ENCODE measurements at regions not wholly inside any gene's neighbourhood (a gene's known extent, or its start where the extent isn't known, plus 50 kb on each side); places are given as distances from the start of the nearest gene placed in this dataset.

DNA sequence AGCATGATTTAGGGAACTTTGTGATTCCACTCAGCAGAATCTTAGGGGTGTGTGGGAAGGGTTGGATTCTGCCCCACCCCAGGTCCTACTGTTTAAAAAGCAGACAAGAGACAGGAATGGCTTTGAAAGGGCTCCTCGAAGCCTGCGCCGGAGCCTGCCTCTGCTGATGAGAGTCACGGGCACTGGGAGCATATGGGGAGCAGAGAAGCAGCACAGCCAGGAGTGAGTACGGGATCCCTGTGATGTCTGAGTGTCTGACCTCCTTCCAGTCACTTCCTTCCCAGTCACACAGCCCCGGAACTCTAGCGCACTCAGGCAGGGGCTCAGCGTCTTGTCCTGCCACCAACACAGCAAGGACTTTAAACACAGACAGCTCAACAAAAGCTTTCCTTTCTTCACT lies 514.9 kb upstream of the DPP6 start:
- intact Hi-C loops (cut with micrococcal nuclease; ENCODE audit: unreplicated experiment): no loop called here
- H3K27me3 ChIP-seq (replicated peaks; ENCODE audit: insufficient read depth, low read depth, low read length, poor library complexity): no peaks in the 10 kb centered on the region
- no peak for TF ChIP-seq EZH2 (IDR thresholded peaks at IDR 0.05; ENCODE audit: borderline replicate concordance, low read depth, low read length, poor library complexity, severe bottlenecking)
- TF ChIP-seq, protein P1, sequence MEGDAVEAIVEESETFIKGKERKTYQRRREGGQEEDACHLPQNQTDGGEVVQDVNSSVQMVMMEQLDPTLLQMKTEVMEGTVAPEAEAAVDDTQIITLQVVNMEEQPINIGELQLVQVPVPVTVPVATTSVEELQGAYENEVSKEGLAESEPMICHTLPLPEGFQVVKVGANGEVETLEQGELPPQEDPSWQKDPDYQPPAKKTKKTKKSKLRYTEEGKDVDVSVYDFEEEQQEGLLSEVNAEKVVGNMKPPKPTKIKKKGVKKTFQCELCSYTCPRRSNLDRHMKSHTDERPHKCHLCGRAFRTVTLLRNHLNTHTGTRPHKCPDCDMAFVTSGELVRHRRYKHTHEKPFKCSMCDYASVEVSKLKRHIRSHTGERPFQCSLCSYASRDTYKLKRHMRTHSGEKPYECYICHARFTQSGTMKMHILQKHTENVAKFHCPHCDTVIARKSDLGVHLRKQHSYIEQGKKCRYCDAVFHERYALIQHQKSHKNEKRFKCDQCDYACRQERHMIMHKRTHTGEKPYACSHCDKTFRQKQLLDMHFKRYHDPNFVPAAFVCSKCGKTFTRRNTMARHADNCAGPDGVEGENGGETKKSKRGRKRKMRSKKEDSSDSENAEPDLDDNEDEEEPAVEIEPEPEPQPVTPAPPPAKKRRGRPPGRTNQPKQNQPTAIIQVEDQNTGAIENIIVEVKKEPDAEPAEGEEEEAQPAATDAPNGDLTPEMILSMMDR (conservative IDR thresholded peaks at IDR 0.05; ENCODE audit: low read depth, low read length): no peak
- H3K9me3 ChIP-seq (ENCODE audit: low read depth, low read length, poor library complexity, severe bottlenecking): peaks cover 9% of the 10 kb centered on the region
- no peak for DNase-seq (ENCODE audit: low spot score)
- CTCF ChIA-PET: no interaction called here
- no peaks in the 10 kb centered on the region for H3K36me3 ChIP-seq (ENCODE audit: insufficient read depth, low read length, poor library complexity, severe bottlenecking)
- no peak overlapping the region for H3K4me3 ChIP-seq (ENCODE audit: low read depth, low read length, poor library complexity, severe bottlenecking)
- no TSS peak for BruUV-seq (replicated peaks)
- POLR2A ChIA-PET (ENCODE audit: low non-redundant PET): no interaction called here
- no peaks in the 10 kb centered on the region for H3K4me1 ChIP-seq (ENCODE audit: insufficient read depth, low read length, poor library complexity, severe bottlenecking)
- H3K27ac ChIP-seq (ENCODE audit: low read depth, low read length, poor library complexity, severe bottlenecking): no peak overlapping the region

DNA sequence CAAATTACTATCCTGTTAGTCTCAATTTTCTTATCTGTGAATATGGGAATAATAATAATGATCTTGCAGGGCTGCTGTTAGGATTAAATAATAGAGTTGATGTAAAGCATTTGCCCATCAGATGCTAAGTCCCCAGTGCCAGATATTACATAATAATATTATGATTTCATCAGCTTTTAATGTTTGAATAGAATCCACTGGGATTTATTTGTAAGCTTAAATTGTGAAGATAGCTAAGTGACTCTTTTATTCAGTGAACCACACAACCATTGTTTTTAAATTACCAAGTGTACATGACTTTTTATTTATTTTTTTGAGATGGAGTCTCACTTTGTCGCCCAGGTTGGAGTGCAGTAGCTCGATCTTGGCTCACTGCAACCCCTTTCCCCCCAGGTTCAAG lies 510.3 kb upstream of the DPP6 start:
- no peaks in the 10 kb centered on the region for H3K36me3 ChIP-seq (ENCODE audit: insufficient read depth, low read length, poor library complexity, severe bottlenecking)
- H3K27ac ChIP-seq (ENCODE audit: low read depth, low read length, poor library complexity, severe bottlenecking): no peak overlapping the region
- no TSS peak for BruUV-seq (replicated peaks)
- intact Hi-C loops (cut with micrococcal nuclease; ENCODE audit: unreplicated experiment): no loop called here
- H3K4me1 ChIP-seq (ENCODE audit: insufficient read depth, low read length, poor library complexity, severe bottlenecking): no peaks in the 10 kb centered on the region
- H3K9me3 ChIP-seq (ENCODE audit: low read depth, low read length, poor library complexity, severe bottlenecking): peaks cover 9% of the 10 kb centered on the region
- no peak for DNase-seq (ENCODE audit: low spot score)
- H3K4me3 ChIP-seq (ENCODE audit: low read depth, low read length, poor library complexity, severe bottlenecking): no peak overlapping the region
- H3K27me3 ChIP-seq (replicated peaks; ENCODE audit: insufficient read depth, low read depth, low read length, poor library complexity): no peaks in the 10 kb centered on the region
- POLR2A ChIA-PET (ENCODE audit: low non-redundant PET): no interaction called here
- TF ChIP-seq, protein P1 (conservative IDR thresholded peaks at IDR 0.05; ENCODE audit: low read depth, low read length): no peak
- TF ChIP-seq EZH2 (IDR thresholded peaks at IDR 0.05; ENCODE audit: borderline replicate concordance, low read depth, low read length, poor library complexity, severe bottlenecking): no peak
- CTCF ChIA-PET: no interaction called here

DNA sequence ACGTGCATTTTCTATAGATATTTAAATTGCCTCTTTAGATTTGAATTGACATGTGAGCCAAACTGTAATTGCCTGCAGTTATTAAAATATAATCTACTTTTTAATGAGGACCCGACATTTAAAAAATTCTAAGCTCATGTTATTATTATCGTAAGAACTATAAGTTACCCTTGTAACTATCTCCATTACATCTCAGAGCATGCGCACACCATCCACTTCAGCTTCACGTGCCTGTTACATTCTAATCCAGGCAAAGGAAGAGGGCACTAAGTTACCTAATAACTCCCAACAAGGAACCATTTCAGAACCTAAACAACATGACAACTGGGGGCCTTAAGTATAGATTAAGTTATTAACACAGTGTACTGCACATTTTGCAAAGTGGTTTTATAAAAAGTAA lies 509.0 kb upstream of the DPP6 start:
- Histone ChIP-seq H3K4me3 (ENCODE audit: low read depth, low read length, poor library complexity, severe bottlenecking) (no peak overlapping the region), H3K9me3 (ENCODE audit: low read depth, low read length, poor library complexity, severe bottlenecking) (peaks cover 7% of the 10 kb centered on the region), H3K27ac (ENCODE audit: low read depth, low read length, poor library complexity, severe bottlenecking) (no peak overlapping the region), H3K4me1 (ENCODE audit: insufficient read depth, low read length, poor library complexity, severe bottlenecking) (no peaks in the 10 kb centered on the region), H3K36me3 (ENCODE audit: insufficient read depth, low read length, poor library complexity, severe bottlenecking) (no peaks in the 10 kb centered on the region), H3K27me3 (replicated peaks; ENCODE audit: insufficient read depth, low read depth, low read length, poor library complexity) (no peaks in the 10 kb centered on the region)
- TF ChIP-seq, protein P1 (conservative IDR thresholded peaks at IDR 0.05; ENCODE audit: low read depth, low read length): no peak
- TF ChIP-seq EZH2 (IDR thresholded peaks at IDR 0.05; ENCODE audit: borderline replicate concordance, low read depth, low read length, poor library complexity, severe bottlenecking): no peak
- ChIA-PET POLR2A (ENCODE audit: low non-redundant PET) (no interaction called here), CTCF (no interaction called here)
- intact Hi-C loops (cut with micrococcal nuclease; ENCODE audit: unreplicated experiment): no loop called here
- no peak for DNase-seq (ENCODE audit: low spot score)
- BruUV-seq (replicated peaks): no TSS peak

Data from A673 (cell line).